ENCODE measurements at regions not wholly inside any gene's neighbourhood (a gene's known extent, or its start where the extent isn't known, plus 50 kb on each side); places are given as distances from the start of the nearest gene placed in this dataset.

- no peak for TF ChIP-seq CTCF (IDR thresholded peaks at IDR 0.05)
- no peak for TF ChIP-seq EP300 (IDR thresholded peaks at IDR 0.05)
Observed at GRCh38 chr1:59159557-59160203, 137.2 kb upstream of the FGGY start.

Data from tibial nerve (tissue), 4 donors.